Activated CD4-positive, alpha-beta T cell treated with anti-CD3 and anti-CD28 coated beads, Interleukin-2, amount 10 ng/mL, durations not matched to agents 7 days and 5 days (primary cell): ENCODE measurements at regions not wholly inside any gene's neighbourhood (a gene's known extent, or its start where the extent isn't known, plus 50 kb on each side); places are given as distances from the start of the nearest gene placed in this dataset.
"Not testable (repeated sequence)": the region's sequence is repeated elsewhere in the genome, so short reads cannot be mapped to it uniquely, and the experiment has no call there.

Source experiments
- CTCF ChIA-PET: fragments of 350-600 bp; sonication (Branson Sonifier 250); formaldehyde crosslinking; loops from one replicate; lab custom pipeline; 2021; ENCODE audit warnings: antibody characterized with exemption; lab: Charles Lee
- POLR2A ChIA-PET: fragments of 350-600 bp; sonication (Branson Sonifier 250); formaldehyde crosslinking; loops from one replicate; lab custom pipeline; 2021; ENCODE audit warnings: antibody characterized with exemption; lab: Charles Lee
- DNase-seq: peaks from one replicate; pipeline ENCODE4 v3.0.0-alpha.2; 2020
- H3K27ac Mint-ChIP-seq: one replicate; pipeline ENCODE4 v1.8.0; 2021; ENCODE audit warnings: mild to moderate bottlenecking, moderate library complexity, mixed read lengths
- H3K27me3 Mint-ChIP-seq: one replicate; pipeline ENCODE4 v1.8.0; 2021; ENCODE audit warnings: mixed read lengths
- H3K36me3 Mint-ChIP-seq: one replicate; pipeline ENCODE4 v1.8.0; 2021; ENCODE audit warnings: low read depth, mixed read lengths
- H3K4me1 Mint-ChIP-seq: one replicate; pipeline ENCODE4 v1.8.0; 2021; ENCODE audit warnings: mixed read lengths
- H3K4me3 Mint-ChIP-seq: one replicate; pipeline ENCODE4 v1.8.0; 2021; ENCODE audit warnings: mild to moderate bottlenecking, moderate library complexity, mixed read lengths
- H3K9me3 Mint-ChIP-seq: one replicate; pipeline ENCODE4 v1.8.0; 2021; ENCODE audit warnings: mixed read lengths

DNA sequence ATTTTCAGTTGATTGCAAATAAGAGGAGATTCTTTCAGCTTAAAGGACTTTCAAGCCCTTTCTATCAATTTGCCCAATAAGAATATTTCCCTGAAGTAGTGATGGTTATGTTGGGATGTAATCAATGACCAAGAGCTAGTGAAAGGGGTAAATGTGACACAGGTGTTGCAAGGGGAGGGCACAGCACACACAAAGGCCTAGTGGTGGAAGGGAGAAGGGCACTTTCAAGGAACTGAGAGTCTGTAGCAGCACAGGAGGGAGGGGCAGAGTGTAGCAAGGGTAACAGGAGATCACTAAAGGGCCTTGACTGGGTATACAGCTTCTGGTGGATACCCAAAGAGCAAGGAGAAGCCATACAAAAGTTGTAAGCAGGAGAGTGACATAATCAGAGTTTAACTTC lies 217.8 kb upstream of the ARHGEF26 start:
- Mint-ChIP-seq H3K36me3 (no peaks in the 10 kb centered on the region), H3K4me1 (no peaks in the 10 kb centered on the region), H3K27me3 (no peaks in the 10 kb centered on the region), H3K27ac (no peak overlapping the region), H3K4me3 (no peak overlapping the region), H3K9me3 (no peaks in the 10 kb centered on the region)
- CTCF ChIA-PET, result no interaction called here
- POLR2A ChIA-PET, result no interaction called here
- no peak for DNase-seq

DNA sequence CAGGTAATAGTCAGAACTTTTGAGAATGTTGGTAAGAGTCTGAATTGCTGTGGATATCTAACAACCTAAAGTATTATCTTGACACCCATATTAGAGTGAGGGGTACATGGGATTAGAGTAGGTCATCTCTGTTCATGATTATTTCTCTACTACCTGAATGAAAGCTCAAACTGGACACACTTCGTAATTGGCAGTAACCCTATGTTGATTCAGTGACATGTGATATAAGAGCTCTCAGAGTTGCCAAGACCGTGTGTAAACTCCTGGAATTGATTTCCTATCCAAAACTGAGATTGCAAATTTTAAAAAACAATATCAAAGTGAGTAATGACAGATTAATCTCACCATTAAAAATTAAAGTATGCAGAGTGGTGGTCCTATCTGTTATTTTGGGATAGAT lies 214.8 kb upstream of the ARHGEF26 start:
- no peaks in the 10 kb centered on the region for H3K36me3 Mint-ChIP-seq
- DNase-seq, result no peak
- H3K9me3 Mint-ChIP-seq, result no peaks in the 10 kb centered on the region
- CTCF ChIA-PET, result no interaction called here
- H3K27ac Mint-ChIP-seq, result no peak overlapping the region
- peaks cover 3% of the 10 kb centered on the region for H3K27me3 Mint-ChIP-seq
- POLR2A ChIA-PET, result no interaction called here
- H3K4me1 Mint-ChIP-seq, result no peaks in the 10 kb centered on the region
- H3K4me3 Mint-ChIP-seq, result no peak overlapping the region

DNA sequence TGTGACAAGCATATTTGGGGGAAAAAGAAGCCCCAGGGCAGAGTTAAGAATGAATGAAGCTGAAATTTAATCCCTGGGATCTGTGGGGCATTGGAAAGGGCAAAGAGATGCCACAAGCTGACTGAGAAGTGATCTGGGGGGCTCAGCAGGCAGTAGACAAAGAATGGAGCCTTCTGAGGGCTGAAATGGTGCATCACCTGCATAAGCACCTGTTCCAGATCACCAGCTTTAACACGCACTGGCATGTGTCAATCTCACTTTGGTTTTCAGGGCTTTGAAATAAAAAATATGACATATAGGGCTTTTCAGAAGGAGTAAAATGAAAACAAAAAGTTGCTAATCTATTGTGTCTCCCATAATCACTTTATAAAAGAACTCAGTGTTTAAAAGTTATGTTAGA lies 210.8 kb upstream of the ARHGEF26 start:
- Mint-ChIP-seq H3K4me1 (no peaks in the 10 kb centered on the region), H3K27me3 (peaks cover 6% of the 10 kb centered on the region), H3K36me3 (no peaks in the 10 kb centered on the region), H3K4me3 (no peak overlapping the region), H3K9me3 (no peaks in the 10 kb centered on the region), H3K27ac (no peak overlapping the region)
- ChIA-PET CTCF (no interaction called here), POLR2A (no interaction called here)
- no peak for DNase-seq

DNA sequence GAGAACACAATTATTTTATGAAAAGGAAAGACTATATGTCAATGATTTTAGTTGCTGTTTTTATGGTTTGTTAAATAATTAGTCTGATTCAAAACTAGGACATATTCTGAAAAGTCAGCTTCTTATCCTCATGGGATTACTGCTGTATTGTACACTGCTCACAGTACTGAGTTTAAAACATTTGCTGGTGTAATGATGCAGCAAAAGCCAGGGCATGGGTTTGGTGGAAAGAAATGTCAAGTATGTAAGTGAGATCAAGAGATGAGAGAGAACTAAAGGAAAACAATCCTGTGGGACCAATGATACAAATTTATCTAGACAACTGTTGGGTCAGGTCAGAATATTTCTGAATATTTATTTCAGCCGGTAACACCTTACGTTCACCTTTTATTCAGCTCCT lies 210.1 kb upstream of the ARHGEF26 start:
- H3K9me3 Mint-ChIP-seq, result no peaks in the 10 kb centered on the region
- no peaks in the 10 kb centered on the region for H3K4me1 Mint-ChIP-seq
- POLR2A ChIA-PET, result no interaction called here
- no peak overlapping the region for H3K4me3 Mint-ChIP-seq
- no peak for DNase-seq
- CTCF ChIA-PET, result no interaction called here
- H3K36me3 Mint-ChIP-seq, result no peaks in the 10 kb centered on the region
- peaks cover 9% of the 10 kb centered on the region for H3K27me3 Mint-ChIP-seq
- no peak overlapping the region for H3K27ac Mint-ChIP-seq

DNA sequence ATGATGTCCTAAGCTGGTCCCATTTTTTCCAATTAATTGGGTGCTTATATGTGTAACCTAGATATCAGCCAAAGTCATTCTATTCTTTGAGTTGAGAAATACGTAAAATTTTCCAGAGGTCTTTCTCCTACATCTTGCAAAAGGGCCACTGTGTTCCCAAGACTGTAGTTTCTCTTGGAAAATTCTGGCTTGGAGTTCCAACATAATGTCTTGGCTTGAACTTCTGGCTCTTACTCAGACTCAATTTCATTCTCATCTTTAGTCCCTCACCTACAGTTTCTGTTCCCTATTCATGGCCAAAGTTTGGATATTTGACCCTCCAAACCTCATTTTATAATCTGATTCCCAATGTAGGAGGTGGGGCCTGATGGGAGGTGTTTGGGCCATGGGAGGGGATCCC lies 201.4 kb upstream of the ARHGEF26 start:
- peaks cover 6% of the 10 kb centered on the region for H3K27me3 Mint-ChIP-seq
- no peaks in the 10 kb centered on the region for H3K4me1 Mint-ChIP-seq
- no peaks in the 10 kb centered on the region for H3K9me3 Mint-ChIP-seq
- ChIA-PET CTCF (interaction anchor here (0.5 kb wide), 1 partner anchor 132 kb away, joined by 3 read pairs; no protein-coding TSS in a partner anchor), POLR2A (no interaction called here)
- no peak for DNase-seq
- no peak overlapping the region for H3K27ac Mint-ChIP-seq
- H3K36me3 Mint-ChIP-seq, result no peaks in the 10 kb centered on the region
- H3K4me3 Mint-ChIP-seq, result no peak overlapping the region

DNA sequence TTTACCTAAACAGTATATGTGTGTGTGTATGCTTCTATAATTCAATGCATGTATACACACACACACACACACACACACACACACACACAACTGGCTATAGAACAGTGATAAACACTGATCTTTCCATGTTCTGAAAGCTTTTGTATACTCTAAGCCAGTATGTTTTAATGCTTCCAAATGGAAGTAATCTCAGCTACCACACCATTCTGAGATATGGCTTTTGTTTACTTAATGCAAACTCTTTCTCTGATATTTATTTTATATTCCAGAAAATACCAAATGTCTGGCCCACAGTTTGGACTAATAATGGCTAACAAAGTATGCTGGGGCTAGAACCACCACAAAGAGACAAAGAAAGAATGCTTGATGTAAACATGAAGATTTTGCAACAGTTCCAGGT lies 199.4 kb upstream of the ARHGEF26 start:
- H3K27ac Mint-ChIP-seq, result no peak overlapping the region
- H3K36me3 Mint-ChIP-seq, result no peaks in the 10 kb centered on the region
- ChIA-PET CTCF (no interaction called here), POLR2A (no interaction called here)
- H3K27me3 Mint-ChIP-seq, result peaks cover 2% of the 10 kb centered on the region
- DNase-seq, result no peak
- H3K4me3 Mint-ChIP-seq, result no peak overlapping the region
- H3K9me3 Mint-ChIP-seq, result no peaks in the 10 kb centered on the region
- no peaks in the 10 kb centered on the region for H3K4me1 Mint-ChIP-seq

DNA sequence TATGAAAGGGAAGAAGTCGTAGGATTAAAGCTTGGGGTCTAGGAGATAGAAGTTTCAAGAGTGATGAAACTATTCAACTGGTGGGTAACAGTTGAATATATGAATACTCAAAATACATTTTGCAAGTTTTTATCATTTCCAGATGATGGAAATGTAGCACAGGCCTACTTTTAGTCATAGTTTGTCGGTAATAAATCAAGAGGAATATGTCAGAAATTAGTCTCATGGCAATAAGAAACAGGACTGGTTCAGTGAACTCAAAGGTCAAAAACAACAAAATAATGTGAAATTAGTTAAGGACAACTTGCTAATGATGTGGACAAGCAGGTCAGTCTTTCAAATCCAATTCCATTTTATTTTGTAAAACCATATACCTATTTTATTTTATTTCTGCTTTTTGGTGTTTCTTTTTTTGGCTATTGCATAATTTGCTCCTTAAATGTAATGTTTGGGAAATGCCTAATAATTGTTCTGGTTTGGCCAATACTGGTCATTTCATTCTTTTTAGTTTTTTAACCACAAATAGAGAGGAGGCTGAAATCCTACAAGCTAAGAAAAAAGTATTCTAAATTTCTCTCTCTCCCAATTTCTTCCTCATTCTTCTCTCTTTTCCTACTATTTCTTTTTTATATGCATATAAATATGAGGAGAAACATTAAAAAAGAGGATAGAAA lies 195.2 kb upstream of the ARHGEF26 start:
- peaks cover 3% of the 10 kb centered on the region for H3K27me3 Mint-ChIP-seq
- ChIA-PET POLR2A (no interaction called here), CTCF (no interaction called here)
- no peaks in the 10 kb centered on the region for H3K36me3 Mint-ChIP-seq
- no peak overlapping the region for H3K27ac Mint-ChIP-seq
- H3K4me1 Mint-ChIP-seq, result no peaks in the 10 kb centered on the region
- no peak for DNase-seq
- H3K4me3 Mint-ChIP-seq, result no peak overlapping the region
- no peaks in the 10 kb centered on the region for H3K9me3 Mint-ChIP-seq

DNA sequence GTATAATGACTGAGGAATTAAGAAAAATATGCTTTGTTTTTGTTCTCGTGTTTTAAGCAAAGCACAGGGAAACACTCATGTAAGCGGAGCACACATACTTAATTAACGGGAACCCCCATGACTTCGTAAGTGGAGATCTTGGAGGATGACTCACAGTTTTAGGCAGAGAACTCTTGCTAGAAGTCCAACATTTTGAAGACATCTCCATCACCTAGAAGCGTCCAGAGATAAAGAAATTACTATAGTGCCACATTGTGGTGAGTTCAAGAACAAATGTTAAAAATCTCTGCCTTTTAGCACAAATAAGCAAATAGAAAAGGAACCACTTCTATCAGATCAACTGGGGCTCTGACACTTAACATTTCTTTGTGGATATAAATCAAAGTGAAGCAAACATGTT lies 194.1 kb upstream of the ARHGEF26 start:
- ChIA-PET POLR2A (no interaction called here), CTCF (no interaction called here)
- Mint-ChIP-seq H3K4me3 (no peak overlapping the region), H3K27ac (no peak overlapping the region), H3K36me3 (no peaks in the 10 kb centered on the region), H3K27me3 (peaks cover 3% of the 10 kb centered on the region), H3K9me3 (no peaks in the 10 kb centered on the region), H3K4me1 (no peaks in the 10 kb centered on the region)
- DNase-seq, result no peak

DNA sequence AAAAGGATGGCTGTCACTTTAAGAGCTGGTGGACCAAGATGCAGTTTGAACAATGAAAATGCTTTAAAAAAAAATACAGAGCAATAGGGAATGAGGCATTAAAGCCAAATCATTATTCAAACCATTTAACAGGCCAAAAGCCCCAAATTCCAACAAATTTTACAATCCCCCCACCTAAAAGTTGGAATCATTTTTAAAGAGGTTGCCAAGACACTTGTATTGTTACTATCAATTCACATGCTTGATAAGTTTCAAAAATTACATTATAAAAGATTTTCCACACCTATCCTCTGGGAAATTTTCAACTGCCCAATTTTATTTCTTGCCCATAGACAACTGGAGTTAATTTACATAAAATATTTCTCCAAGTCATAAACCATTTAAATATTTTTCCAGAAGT lies 192.3 kb upstream of the ARHGEF26 start:
- Mint-ChIP-seq H3K36me3 (no peaks in the 10 kb centered on the region), H3K4me1 (no peaks in the 10 kb centered on the region), H3K27me3 (peaks cover 7% of the 10 kb centered on the region)

DNA sequence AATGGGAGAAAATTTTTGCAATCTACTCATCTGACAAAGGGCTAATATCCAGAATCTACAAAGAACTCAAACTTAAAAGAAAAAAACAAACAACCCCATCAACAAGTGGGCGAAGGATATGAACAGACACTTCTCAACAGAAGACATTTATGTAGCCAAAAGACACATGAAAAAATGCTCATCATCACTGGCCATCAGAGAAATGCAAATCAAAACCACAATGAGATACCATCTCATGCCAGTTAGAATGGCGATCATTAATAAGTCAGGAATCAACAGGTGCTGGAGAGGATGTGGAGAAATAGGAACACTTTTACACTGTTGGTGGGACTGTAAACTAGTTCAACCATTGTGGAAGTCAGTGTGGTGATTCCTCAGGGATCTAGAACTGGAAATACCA lies 187.7 kb upstream of the ARHGEF26 start:
- H3K27ac Mint-ChIP-seq, POLR2A ChIA-PET, H3K27me3 Mint-ChIP-seq: not testable (repeated sequence)

More for the DNA sequence above, 192.3 kb upstream of the ARHGEF26 start:
- Mint-ChIP-seq H3K4me3 (no peak overlapping the region), H3K9me3 (no peaks in the 10 kb centered on the region), H3K27ac (no peak overlapping the region)
- ChIA-PET POLR2A (no interaction called here), CTCF (no interaction called here)
- DNase-seq, result no peak

DNA sequence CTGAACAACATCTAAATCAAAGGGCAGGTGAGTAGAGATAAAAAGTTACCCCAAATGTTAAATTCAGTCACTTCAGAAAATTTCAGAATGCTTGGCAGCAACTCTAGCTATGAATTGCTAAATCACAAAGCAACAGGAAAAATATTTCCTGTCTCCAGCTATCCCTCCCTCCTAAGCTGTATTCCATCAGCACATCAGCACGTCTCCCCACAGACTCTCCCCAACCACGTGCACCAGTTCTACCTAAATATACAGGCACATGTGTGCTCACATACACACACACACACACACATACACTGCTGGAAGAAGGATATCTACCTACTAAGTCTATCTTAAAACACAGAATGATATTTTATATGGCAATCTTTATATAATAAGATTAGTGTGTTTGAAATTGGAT lies 177.1 kb upstream of the ARHGEF26 start:
- H3K36me3 Mint-ChIP-seq, result no peaks in the 10 kb centered on the region
- no peaks in the 10 kb centered on the region for H3K9me3 Mint-ChIP-seq
- no peak overlapping the region for H3K27ac Mint-ChIP-seq
- no peak for DNase-seq
- ChIA-PET POLR2A (no interaction called here), CTCF (no interaction called here)
- no peaks in the 10 kb centered on the region for H3K4me1 Mint-ChIP-seq
- peaks cover 8% of the 10 kb centered on the region for H3K27me3 Mint-ChIP-seq
- no peak overlapping the region for H3K4me3 Mint-ChIP-seq

More for the DNA sequence above, 187.7 kb upstream of the ARHGEF26 start:
- DNase-seq, H3K36me3 Mint-ChIP-seq, H3K9me3 Mint-ChIP-seq, H3K4me3 Mint-ChIP-seq, CTCF ChIA-PET, H3K4me1 Mint-ChIP-seq: not testable (repeated sequence)

DNA sequence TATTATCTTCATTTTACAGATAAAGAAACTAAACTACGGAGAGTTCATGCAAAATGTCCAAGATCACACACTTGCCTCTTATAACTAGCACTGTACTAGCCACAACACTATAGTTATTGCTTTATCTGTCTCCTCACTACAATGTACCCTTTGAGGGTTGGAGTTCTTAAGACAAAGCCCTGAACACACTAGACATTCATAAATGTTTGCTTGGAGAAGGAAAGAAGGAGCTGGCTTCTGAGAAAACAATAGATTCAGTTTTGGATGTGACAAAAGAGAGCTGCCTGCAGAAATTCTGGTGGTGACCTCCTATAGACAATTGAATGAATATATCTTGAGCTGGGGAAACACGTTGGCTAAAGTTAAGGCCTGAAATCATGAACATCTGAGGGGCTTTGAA lies 169.9 kb upstream of the ARHGEF26 start:
- Mint-ChIP-seq H3K27ac (no peak overlapping the region), H3K4me1 (no peaks in the 10 kb centered on the region), H3K9me3 (no peaks in the 10 kb centered on the region), H3K4me3 (no peak overlapping the region), H3K27me3 (peaks cover 4% of the 10 kb centered on the region), H3K36me3 (no peaks in the 10 kb centered on the region)
- no peak for DNase-seq
- ChIA-PET CTCF (no interaction called here), POLR2A (no interaction called here)

DNA sequence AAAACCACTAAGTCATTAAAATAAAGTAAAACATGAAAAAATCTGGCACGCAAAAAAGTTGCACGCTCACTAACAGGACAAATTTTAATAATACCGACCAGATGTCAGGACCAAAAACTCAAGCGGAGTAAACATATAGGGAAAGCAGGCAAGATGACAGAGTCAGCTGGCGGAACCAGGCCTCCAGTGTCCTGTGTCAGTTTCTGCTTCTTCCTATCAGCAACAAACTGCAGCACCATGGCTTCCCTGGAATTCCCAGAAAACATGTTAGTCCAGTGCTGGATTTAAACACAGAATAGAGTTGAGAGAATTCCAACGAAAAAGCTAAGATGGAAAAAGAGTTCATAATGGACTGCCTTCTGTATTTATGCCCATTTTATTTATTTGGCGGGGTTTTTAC lies 169.1 kb upstream of the ARHGEF26 start:
- H3K27me3 Mint-ChIP-seq, result peaks cover 1% of the 10 kb centered on the region
- DNase-seq, result no peak
- H3K4me1 Mint-ChIP-seq, result no peaks in the 10 kb centered on the region
- no peaks in the 10 kb centered on the region for H3K36me3 Mint-ChIP-seq
- H3K9me3 Mint-ChIP-seq, result no peaks in the 10 kb centered on the region
- ChIA-PET CTCF (no interaction called here), POLR2A (no interaction called here)
- no peak overlapping the region for H3K4me3 Mint-ChIP-seq
- H3K27ac Mint-ChIP-seq, result no peak overlapping the region

DNA sequence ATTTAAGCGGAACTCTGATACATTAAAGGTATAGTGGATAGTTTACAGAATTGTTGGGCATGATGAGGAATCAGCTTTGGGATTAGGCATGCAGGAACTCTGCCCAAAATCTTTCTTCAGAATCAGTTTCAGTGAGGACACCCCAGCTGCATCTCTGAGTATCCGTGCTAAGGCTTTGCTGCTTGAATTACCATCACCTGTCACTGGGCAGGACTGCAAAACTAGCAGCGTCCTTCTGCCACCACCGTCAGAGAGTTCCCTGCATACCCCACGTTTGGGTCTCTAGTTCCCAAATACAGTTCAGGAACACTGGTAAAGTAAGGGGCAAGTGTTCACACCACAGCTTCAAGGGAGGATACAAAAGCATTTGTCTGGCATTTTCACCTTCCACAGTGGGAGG lies 164.6 kb upstream of the ARHGEF26 start:
- no peak for DNase-seq
- POLR2A ChIA-PET, result no interaction called here
- H3K27me3 Mint-ChIP-seq, result peaks cover 5% of the 10 kb centered on the region
- CTCF ChIA-PET, result no interaction called here
- H3K36me3 Mint-ChIP-seq, result no peaks in the 10 kb centered on the region
- H3K4me3 Mint-ChIP-seq, result no peak overlapping the region
- no peaks in the 10 kb centered on the region for H3K4me1 Mint-ChIP-seq
- no peak overlapping the region for H3K27ac Mint-ChIP-seq
- no peaks in the 10 kb centered on the region for H3K9me3 Mint-ChIP-seq
